PC-9 (cell line): ENCODE measurements at regions not wholly inside any gene's neighbourhood (a gene's known extent, or its start where the extent isn't known, plus 50 kb on each side); places are given as distances from the start of the nearest gene placed in this dataset.

Source experiments
- BruUV-seq: library from RNA; stranded (reverse); fragments of 400-500 nt; replicated peaks from 2 replicates; lab custom pipeline; 2021; lab: Mats Ljungman, UMichigan
- CTCF ChIA-PET: fragments of 300-600 bp; sonication (Branson Sonifier 250); formaldehyde crosslinking; loops from one replicate; lab custom pipeline; 2022; ENCODE audit warnings: antibody characterized with exemption; lab: Charles Lee
- POLR2A ChIA-PET: fragments of 300-600 bp; sonication (Branson Sonifier 250); formaldehyde crosslinking; loops from one replicate; lab custom pipeline; 2022; ENCODE audit warnings: antibody characterized with exemption; ENCODE audit not compliant: unreplicated experiment; lab: Charles Lee
- DNase-seq, 2 experiments: peaks; one replicate each; pipeline versions ENCODE4 v3.0.0 to v3.0.0-alpha.2; 2015 to 2022; ENCODE audit warnings: mixed read lengths in 1 of 2
- H2AFZ ChIP-seq: fragments of 200-600 bp; sonication (generic); 2 replicates; pipeline ENCODE4 v1.8.1; 2017; ENCODE audit warnings: antibody characterized with exemption
- H3F3A ChIP-seq: fragments of 200-600 bp; sonication (generic); 2 replicates; pipeline ENCODE4 v1.8.1; 2017; ENCODE audit warnings: antibody characterized with exemption, mild to moderate bottlenecking, low read depth; ENCODE audit not compliant: insufficient read depth
- H3K27ac ChIP-seq: fragments of 200-600 bp; sonication (generic); 2 replicates; pipeline ENCODE4 v1.6.1; 2016; ENCODE audit warnings: mixed run types
- H3K27me3 ChIP-seq: fragments of 200-600 bp; sonication (generic); 2 replicates; pipeline ENCODE4 v1.6.1; 2016; ENCODE audit warnings: low read depth, mixed run types; ENCODE audit not compliant: insufficient read depth
- H3K36me3 ChIP-seq: fragments of 200-600 bp; sonication (generic); 2 replicates; pipeline ENCODE4 v1.6.1; 2016; ENCODE audit warnings: low read depth, mixed run types
- H3K4me1 ChIP-seq: fragments of 200-600 bp; sonication (generic); replicated peaks from 2 replicates; pipeline ENCODE4 v1.6.1; 2016; ENCODE audit warnings: mixed run types; ENCODE audit not compliant: insufficient read depth
- H3K4me2 ChIP-seq: fragments of 200-600 bp; sonication (generic); 2 replicates; pipeline ENCODE4 v1.6.1; 2017; ENCODE audit warnings: mixed run types
- H3K4me3 ChIP-seq: fragments of 200-600 bp; sonication (generic); 2 replicates; pipeline ENCODE4 v1.6.1; 2016; ENCODE audit warnings: mixed run types
- H3K79me2 ChIP-seq: fragments of 200-600 bp; sonication (generic); 2 replicates; pipeline ENCODE4 v1.6.1; 2017; ENCODE audit warnings: low read depth, mixed run types
- H3K9me2 ChIP-seq: fragments of 200-600 bp; sonication (generic); 2 replicates; pipeline ENCODE4 v1.8.1; 2017; ENCODE audit warnings: mild to moderate bottlenecking; ENCODE audit not compliant: insufficient read depth
- H3K9me3 ChIP-seq: fragments of 200-600 bp; sonication (generic); 2 replicates; pipeline ENCODE4 v1.8.1; 2016; ENCODE audit warnings: low read depth; ENCODE audit not compliant: insufficient read depth
- H4K20me1 ChIP-seq: fragments of 200-600 bp; sonication (generic); 2 replicates; pipeline ENCODE4 v1.8.1; 2017; ENCODE audit not compliant: insufficient read depth
- CTCF ChIP-seq: fragments of 200-600 bp; sonication (generic); conservative IDR thresholded peaks from 2 replicates; pipeline ENCODE4 v1.6.1; 2017; ENCODE audit warnings: mixed run types, antibody characterized with exemption, mild to moderate bottlenecking, moderate library complexity
- EZH2 ChIP-seq: fragments of 200-600 bp; sonication (generic); IDR thresholded peaks from 2 replicates; pipeline ENCODE4 v1.8.0; 2017; ENCODE audit warnings: antibody characterized with exemption, low read depth
- intact Hi-C: fragments of 100-400 bp; cut with micrococcal nuclease; formaldehyde crosslinking; loops from one replicate; pipeline ENCODE4 v1.10.0; 2022; ENCODE audit not compliant: unreplicated experiment

GRCh38 chr1:37387854-37388253 is 86.5 kb upstream of the ZC3H12A start:
- no peaks in the 10 kb centered on the region for H4K20me1 ChIP-seq
- H3K9me3 ChIP-seq, result no peaks in the 10 kb centered on the region
- no peaks in the 10 kb centered on the region for H3K4me1 ChIP-seq
- no peak for DNase-seq
- H2AFZ ChIP-seq, result no peak overlapping the region
- no peaks in the 10 kb centered on the region for H3K36me3 ChIP-seq
- CTCF ChIA-PET, result no interaction called here
- H3K9me2 ChIP-seq, result no peaks in the 10 kb centered on the region
- POLR2A ChIA-PET, result no interaction called here
- no peak overlapping the region for H3K27ac ChIP-seq
- intact Hi-C loops, result no loop called here
- no peak overlapping the region for H3K4me2 ChIP-seq
- TF ChIP-seq CTCF, result no peak
- TF ChIP-seq EZH2, result no peak
- no peak overlapping the region for H3K4me3 ChIP-seq
- H3F3A ChIP-seq, result no peaks in the 10 kb centered on the region
- no peaks in the 10 kb centered on the region for H3K79me2 ChIP-seq
- H3K27me3 ChIP-seq, result peaks cover 87% of the 10 kb centered on the region
- BruUV-seq, result no TSS peak

- no peaks in the 10 kb centered on the region for H3F3A ChIP-seq
- H3K4me2 ChIP-seq, result no peak overlapping the region
- no peaks in the 10 kb centered on the region for H3K4me1 ChIP-seq
- no peak overlapping the region for H3K27ac ChIP-seq
- no peaks in the 10 kb centered on the region for H3K9me3 ChIP-seq
- no peaks in the 10 kb centered on the region for H3K36me3 ChIP-seq
- ChIA-PET CTCF (no interaction called here), POLR2A (no interaction called here)
- H3K4me3 ChIP-seq, result no peak overlapping the region
- DNase-seq, result no peak
- no peak overlapping the region for H2AFZ ChIP-seq
- H3K9me2 ChIP-seq, result no peaks in the 10 kb centered on the region
- TF ChIP-seq EZH2, result no peak
- no peak for TF ChIP-seq CTCF
- H3K27me3 ChIP-seq, result peaks cover 92% of the 10 kb centered on the region
- H4K20me1 ChIP-seq, result no peaks in the 10 kb centered on the region
- intact Hi-C loops, result no loop called here
- no TSS peak for BruUV-seq
- H3K79me2 ChIP-seq, result no peaks in the 10 kb centered on the region
These were observed 85.1 kb upstream of the ZC3H12A start for GRCh38 chr1:37389327-37389726.

GRCh38 chr1:37391211-37392011 is 83.0 kb upstream of the ZC3H12A start:
- no peaks in the 10 kb centered on the region for H3F3A ChIP-seq
- H3K79me2 ChIP-seq, result no peaks in the 10 kb centered on the region
- ChIA-PET POLR2A (no interaction called here), CTCF (no interaction called here)
- BruUV-seq, result no TSS peak
- no peaks in the 10 kb centered on the region for H3K4me1 ChIP-seq
- no peak overlapping the region for H3K27ac ChIP-seq
- no peak overlapping the region for H3K4me3 ChIP-seq
- DNase-seq, result no peak
- H3K9me3 ChIP-seq, result no peaks in the 10 kb centered on the region
- intact Hi-C loops, result no loop called here
- H3K9me2 ChIP-seq, result no peaks in the 10 kb centered on the region
- H2AFZ ChIP-seq, result no peak overlapping the region
- H4K20me1 ChIP-seq, result peaks cover 5% of the 10 kb centered on the region; the same call in 1 of the 2 replicates
- no peak for TF ChIP-seq EZH2
- no peak for TF ChIP-seq CTCF
- H3K4me2 ChIP-seq, result no peak overlapping the region
- H3K27me3 ChIP-seq, result peaks cover 96% of the 10 kb centered on the region
- no peaks in the 10 kb centered on the region for H3K36me3 ChIP-seq
